Panc1 (cell line): ENCODE measurements at regions not wholly inside any gene's neighbourhood (a gene's known extent, or its start where the extent isn't known, plus 50 kb on each side); places are given as distances from the start of the nearest gene placed in this dataset.

Experiments used
- ATAC-seq: fragments of 200-7000 bp; cut with Tn5 transposase; 2 replicates; pipeline ENCODE4 v1.9.1; 2020; ENCODE audit warnings: mild to moderate bottlenecking, moderate library complexity
- BruUV-seq: library from RNA; stranded (reverse); fragments of 400-500 nt; replicated peaks from 2 replicates; lab custom pipeline; 2021; lab: Mats Ljungman, UMichigan
- CTCF ChIA-PET: fragments of 300-600 bp; sonication (Branson Sonifier 250); formaldehyde crosslinking; loops from one replicate; lab custom pipeline; 2022; ENCODE audit warnings: antibody characterized with exemption; lab: Charles Lee
- POLR2A ChIA-PET: fragments of 300-600 bp; sonication (Branson Sonifier 250); formaldehyde crosslinking; loops from one replicate; lab custom pipeline; 2022; ENCODE audit warnings: antibody characterized with exemption; lab: Charles Lee
- DNase-seq: peaks from one replicate; pipeline ENCODE4 v3.0.0-alpha.2; 2010; ENCODE audit warnings: low read depth, low spot score
- H3K27ac ChIP-seq: 2 replicates; pipeline ENCODE4 v1.5.1; 2011; ENCODE audit warnings: mild to moderate bottlenecking, low read length, inconsistent platforms
- H3K27me3 ChIP-seq: fragments of 200-500 bp; sonication (Bioruptor generic); 2 replicates; pipeline ENCODE4 v1.6.0; 2014; ENCODE audit warnings: low read length, inconsistent platforms; ENCODE audit not compliant: control insufficient read depth, insufficient read depth
- H3K36me3 ChIP-seq: fragments of 200-500 bp; sonication (Bioruptor generic); 2 replicates; pipeline ENCODE4 v1.5.1; 2014; ENCODE audit warnings: inconsistent platforms, mild to moderate bottlenecking, low read length, moderate library complexity; ENCODE audit not compliant: control insufficient read depth, insufficient read depth
- H3K4me1 ChIP-seq: 2 replicates; pipeline ENCODE4 v1.5.1; 2011; ENCODE audit warnings: inconsistent platforms, mild to moderate bottlenecking, low read length, moderate library complexity; ENCODE audit not compliant: control insufficient read depth, insufficient read depth
- H3K4me3 ChIP-seq, 2 experiments: 2 replicates each; pipeline ENCODE4 v1.5.1; 2011 to 2012; ENCODE audit warnings: low read depth in 2 of 2, low read length in 2 of 2, mild to moderate bottlenecking in 2 of 2, inconsistent platforms in 1 of 2, moderate library complexity in 1 of 2
- H3K9me3 ChIP-seq: fragments of 200-500 bp; sonication (Bioruptor generic); 2 replicates; pipeline ENCODE4 v1.5.1; 2014; ENCODE audit warnings: low read depth, mild to moderate bottlenecking, inconsistent platforms, low read length, moderate library complexity; ENCODE audit not compliant: control insufficient read depth, insufficient read depth
- POLR2AphosphoS5 ChIP-seq: IDR thresholded peaks from 2 replicates; pipeline ENCODE4 v1.6.1; 2012; ENCODE audit warnings: mild to moderate bottlenecking, low read depth, low read length, moderate library complexity
- REST ChIP-seq, 2 experiments: IDR thresholded peaks; 2 replicates each; pipeline ENCODE4 v1.6.1; 2011 to 2012; ENCODE audit warnings: low read depth in 2 of 2, control low read depth in 1 of 2, low read length in 1 of 2, mild to moderate bottlenecking in 1 of 2, moderate library complexity in 1 of 2; ENCODE audit not compliant: insufficient read depth in 1 of 2
- SIN3A ChIP-seq: IDR thresholded peaks from 2 replicates; pipeline ENCODE4 v1.6.1; 2012; ENCODE audit warnings: low read depth, mild to moderate bottlenecking, low read length, moderate library complexity, borderline replicate concordance; ENCODE audit not compliant: insufficient read depth
- TCF7L2 ChIP-seq: IDR thresholded peaks from 2 replicates; pipeline ENCODE4 v1.6.1; 2011; ENCODE audit warnings: mild to moderate bottlenecking, low read depth, low read length, inconsistent platforms
- in situ Hi-C: cut with HindIII; loops from 2 replicates; pipeline ENCODE4 v1.10.0; 2016; ENCODE audit warnings: low sequenced_read_pairs, low pct_unique_long_range_greater_than_20kb
- intact Hi-C: fragments of 100-400 bp; cut with micrococcal nuclease; formaldehyde crosslinking; loops from one replicate; pipeline ENCODE4 v1.10.0; 2022; ENCODE audit not compliant: unreplicated experiment
- TF ChIP-seq, protein P1 (sequence below): fragments of 450-650 bp; IDR thresholded peaks from 2 replicates; pipeline ENCODE4 v1.5.1; 2017; ENCODE audit warnings: mild to moderate bottlenecking

DNA sequence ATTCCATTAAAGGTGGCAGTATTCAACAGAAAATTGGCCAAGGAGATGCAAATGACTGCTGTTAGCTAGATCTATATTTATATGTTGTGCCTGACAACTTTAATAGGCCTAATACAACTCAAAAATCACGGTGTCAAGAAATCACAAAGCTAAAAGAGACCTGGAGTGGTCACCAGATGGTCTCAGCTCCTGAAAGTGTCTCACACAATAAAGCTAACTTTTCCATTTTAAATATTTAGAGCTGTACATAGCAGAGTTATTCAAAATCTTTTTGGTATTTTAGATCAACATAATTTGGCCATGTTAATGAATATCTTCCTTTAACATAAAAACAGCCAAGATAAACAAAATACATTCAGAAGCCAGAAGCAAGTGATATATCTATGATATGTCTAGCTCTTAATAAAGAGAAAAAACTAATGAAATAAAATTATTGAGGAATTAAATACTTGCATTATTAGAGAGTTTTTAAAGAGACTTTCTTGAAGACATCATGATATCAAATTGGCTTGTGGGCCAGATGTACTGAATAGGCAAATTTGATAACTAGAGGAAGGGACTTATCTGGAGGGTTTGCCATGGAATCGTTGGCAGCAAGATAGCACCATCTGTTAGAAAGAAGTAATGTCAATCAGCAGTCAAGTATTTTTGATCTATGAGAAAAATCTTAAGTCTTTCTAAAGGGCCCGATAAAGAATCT lies 84.9 kb upstream of the SCAF8 start:
- TF ChIP-seq, protein P1, sequence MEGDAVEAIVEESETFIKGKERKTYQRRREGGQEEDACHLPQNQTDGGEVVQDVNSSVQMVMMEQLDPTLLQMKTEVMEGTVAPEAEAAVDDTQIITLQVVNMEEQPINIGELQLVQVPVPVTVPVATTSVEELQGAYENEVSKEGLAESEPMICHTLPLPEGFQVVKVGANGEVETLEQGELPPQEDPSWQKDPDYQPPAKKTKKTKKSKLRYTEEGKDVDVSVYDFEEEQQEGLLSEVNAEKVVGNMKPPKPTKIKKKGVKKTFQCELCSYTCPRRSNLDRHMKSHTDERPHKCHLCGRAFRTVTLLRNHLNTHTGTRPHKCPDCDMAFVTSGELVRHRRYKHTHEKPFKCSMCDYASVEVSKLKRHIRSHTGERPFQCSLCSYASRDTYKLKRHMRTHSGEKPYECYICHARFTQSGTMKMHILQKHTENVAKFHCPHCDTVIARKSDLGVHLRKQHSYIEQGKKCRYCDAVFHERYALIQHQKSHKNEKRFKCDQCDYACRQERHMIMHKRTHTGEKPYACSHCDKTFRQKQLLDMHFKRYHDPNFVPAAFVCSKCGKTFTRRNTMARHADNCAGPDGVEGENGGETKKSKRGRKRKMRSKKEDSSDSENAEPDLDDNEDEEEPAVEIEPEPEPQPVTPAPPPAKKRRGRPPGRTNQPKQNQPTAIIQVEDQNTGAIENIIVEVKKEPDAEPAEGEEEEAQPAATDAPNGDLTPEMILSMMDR = no peak
- TF ChIP-seq TCF7L2 = no peak
- no peak for TF ChIP-seq SIN3A
- TF ChIP-seq POLR2AphosphoS5 = no peak
- TF ChIP-seq REST (IDR thresholded peaks at IDR 0.05; ENCODE audit: insufficient read depth in 1 of 2, low read depth in 2 of 2, low read length in 1 of 2) = no peak
- ChIA-PET CTCF (no interaction called here), POLR2A (no interaction called here)
- H3K36me3 ChIP-seq = no peaks in the 10 kb centered on the region
- in situ Hi-C loops (no loop called here), intact Hi-C loops (no loop called here)
- DNase-seq (no peak), ATAC-seq (no peak)
- H3K4me1 ChIP-seq = no peaks in the 10 kb centered on the region
- no peaks in the 10 kb centered on the region for H3K27me3 ChIP-seq
- no peak overlapping the region for H3K27ac ChIP-seq
- BruUV-seq = no TSS peak
- no peak overlapping the region for H3K4me3 ChIP-seq
- H3K9me3 ChIP-seq = no peaks in the 10 kb centered on the region

- Histone ChIP-seq H3K27ac (no peak overlapping the region), H3K4me1 (peaks cover 2% of the 10 kb centered on the region; the same call in 1 of the 2 replicates), H3K9me3 (no peaks in the 10 kb centered on the region), H3K27me3 (no peaks in the 10 kb centered on the region), H3K36me3 (no peaks in the 10 kb centered on the region), H3K4me3 (no peak overlapping the region)
- CTCF ChIA-PET = no interaction called here
- BruUV-seq = no TSS peak
- no peak for DNase-seq
- POLR2A ChIA-PET = no interaction called here
- in situ Hi-C loops = no loop called here
- ATAC-seq = no peak
- TF ChIP-seq SIN3A = no peak
- no peak for TF ChIP-seq REST (IDR thresholded peaks at IDR 0.05; ENCODE audit: insufficient read depth in 1 of 2, low read depth in 2 of 2, low read length in 1 of 2)
- TF ChIP-seq POLR2AphosphoS5 = no peak
- TF ChIP-seq, protein P1 = no peak
- no peak for TF ChIP-seq TCF7L2
- intact Hi-C loops = no loop called here
Observed at GRCh38 chr6:154648888-154649205, 84.4 kb upstream of the SCAF8 start.
